Astrocyte of the cerebellum (primary cell): ENCODE measurements at regions not wholly inside any gene's neighbourhood (a gene's known extent, or its start where the extent isn't known, plus 50 kb on each side); places are given as distances from the start of the nearest gene placed in this dataset.

Source experiments
- DNase-seq: peaks from one replicate; pipeline ENCODE4 v3.0.0-alpha.2; 2011; ENCODE audit warnings: low read depth
- H3K4me3 ChIP-seq: 2 replicates; pipeline ENCODE4 v1.5.1; 2011; ENCODE audit warnings: mild to moderate bottlenecking, low read depth, low read length, moderate library complexity
- CTCF ChIP-seq: IDR thresholded peaks from 2 replicates; pipeline ENCODE4 v1.5.1; 2012; ENCODE audit warnings: low read length, low read depth, moderate library complexity, mild to moderate bottlenecking; ENCODE audit errors: missing control alignments
- in situ Hi-C: cut with HindIII; loops from 2 replicates; pipeline ENCODE4 v1.10.0; 2017; ENCODE audit warnings: low sequenced_read_pairs

GRCh38 chr3:87361271-87361670, 84.9 kb upstream of the POU1F1 start:
- in situ Hi-C loops = no loop called here
- no peak for DNase-seq
- H3K4me3 ChIP-seq = no peak overlapping the region
- no peak for TF ChIP-seq CTCF

- TF ChIP-seq CTCF = no peak
- DNase-seq = no peak
- in situ Hi-C loops = no loop called here
- H3K4me3 ChIP-seq = no peak overlapping the region
Observed at GRCh38 chr3:87359826-87360225, 83.4 kb upstream of the POU1F1 start.

GRCh38 chr3:87359025-87359424, 82.6 kb upstream of the POU1F1 start:
- in situ Hi-C loops = no loop called here
- DNase-seq = no peak
- no peak for TF ChIP-seq CTCF
- no peak overlapping the region for H3K4me3 ChIP-seq

GRCh38 chr3:87358066-87358465, 81.7 kb upstream of the POU1F1 start:
- no peak for TF ChIP-seq CTCF
- H3K4me3 ChIP-seq = no peak overlapping the region
- in situ Hi-C loops = no loop called here
- DNase-seq = no peak

GRCh38 chr3:87354398-87354797, 78.0 kb upstream of the POU1F1 start:
- no peak overlapping the region for H3K4me3 ChIP-seq
- in situ Hi-C loops = no loop called here
- no peak for DNase-seq
- no peak for TF ChIP-seq CTCF

GRCh38 chr3:87351937-87352336, 75.6 kb upstream of the POU1F1 start:
- TF ChIP-seq CTCF = no peak
- in situ Hi-C loops = no loop called here
- no peak for DNase-seq
- no peak overlapping the region for H3K4me3 ChIP-seq
